ENCODE measurements at regions not wholly inside any gene's neighbourhood (a gene's known extent, or its start where the extent isn't known, plus 50 kb on each side); places are given as distances from the start of the nearest gene placed in this dataset.
"Not testable (repeated sequence)": the region's sequence is repeated elsewhere in the genome, so short reads cannot be mapped to it uniquely, and the experiment has no call there.

DNA sequence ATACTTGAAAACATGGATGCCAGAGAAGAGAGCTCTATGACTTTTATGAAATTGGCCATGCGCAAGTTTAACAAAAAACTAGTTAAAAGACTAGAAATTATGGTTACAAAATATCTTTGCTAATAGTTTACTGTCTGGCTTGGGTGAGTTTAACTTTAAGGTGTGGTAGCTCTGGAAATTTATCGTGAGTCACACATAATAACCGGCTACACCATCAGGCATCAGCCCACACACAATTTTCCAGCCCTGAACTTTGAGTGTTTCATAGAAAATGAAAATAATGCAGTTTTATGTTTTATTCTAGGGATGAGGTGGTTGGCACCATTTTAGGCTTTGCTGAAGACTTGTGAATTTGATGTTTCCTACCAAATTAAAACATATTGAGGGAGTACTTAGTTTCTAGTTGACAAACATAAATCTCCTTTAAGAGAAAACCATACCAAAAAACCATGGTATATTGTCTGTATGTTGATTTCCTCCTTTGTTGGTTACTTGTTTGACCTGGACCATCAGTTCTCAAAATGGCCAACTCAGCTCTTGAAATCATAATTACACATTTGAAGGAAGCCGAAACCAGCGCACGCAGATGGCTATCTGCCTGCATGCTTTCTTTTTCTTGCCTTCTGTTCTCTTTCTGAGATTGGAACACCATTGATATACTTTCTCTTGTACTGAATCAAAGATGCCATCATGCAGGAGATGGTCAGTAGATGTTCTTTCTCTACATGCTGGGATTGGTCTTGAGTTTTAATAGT is 125.1 kb downstream of the AKAP11 start:
- intact Hi-C loops (cut with micrococcal nuclease), result loop anchor here (10.0 kb wide), 1 partner anchor 1622 kb away; the partner anchor contains the start of gene MRPS31

DNA sequence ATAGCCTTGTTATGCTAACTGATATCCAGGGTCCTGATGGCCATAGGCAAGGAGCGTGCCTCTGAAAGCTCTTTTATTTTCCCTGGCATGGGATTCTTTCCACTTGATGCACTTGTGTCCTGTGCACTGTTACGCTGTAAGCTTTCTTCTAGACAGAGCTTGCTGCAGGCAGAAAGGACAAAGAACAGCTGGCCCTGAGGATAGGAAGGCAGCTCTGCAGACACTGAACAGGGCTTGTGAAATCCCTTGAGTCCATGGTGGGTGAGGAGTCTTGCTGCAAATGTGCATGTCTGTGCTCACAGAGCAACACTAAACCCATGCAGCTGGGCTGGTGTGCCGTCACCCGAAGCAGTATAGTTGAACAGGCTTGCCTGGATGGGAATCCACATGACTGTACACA is 126.6 kb downstream of the AKAP11 start:
- intact Hi-C loops (cut with micrococcal nuclease), result loop anchor here (10.0 kb wide), 1 partner anchor 1624 kb away; the partner anchor contains the start of gene MRPS31

DNA sequence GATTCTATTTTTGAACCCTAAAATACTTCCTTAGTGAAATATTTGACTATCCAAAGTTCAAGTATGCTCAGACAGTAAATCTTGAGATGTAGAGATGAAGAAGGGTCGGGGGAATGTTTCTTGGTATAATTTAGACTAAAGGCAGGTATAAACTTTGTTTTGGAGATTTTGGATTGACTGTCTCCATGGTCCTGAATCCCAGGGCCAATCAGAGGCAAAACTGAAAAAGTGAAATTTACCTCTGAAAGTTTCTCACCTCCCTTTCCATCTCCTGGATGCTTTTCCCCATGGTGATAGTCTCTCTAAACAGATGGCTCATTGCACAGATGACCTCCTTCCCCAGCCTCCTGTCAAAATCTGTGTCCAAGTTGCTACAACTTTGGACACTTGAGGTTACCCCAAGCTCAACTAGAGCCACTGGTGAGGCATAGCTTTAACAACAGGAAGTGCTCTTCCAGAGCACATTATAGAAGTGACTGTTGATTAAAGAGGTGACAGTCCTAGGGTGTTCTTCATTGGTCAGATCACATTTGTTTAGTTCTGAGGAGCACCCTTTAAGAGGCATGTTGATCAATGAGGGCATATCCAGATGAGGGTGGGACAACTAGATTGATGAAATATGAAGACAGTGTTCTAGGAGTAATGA is 128.4 kb downstream of the AKAP11 start:
- intact Hi-C loops (cut with micrococcal nuclease), result no loop called here

DNA sequence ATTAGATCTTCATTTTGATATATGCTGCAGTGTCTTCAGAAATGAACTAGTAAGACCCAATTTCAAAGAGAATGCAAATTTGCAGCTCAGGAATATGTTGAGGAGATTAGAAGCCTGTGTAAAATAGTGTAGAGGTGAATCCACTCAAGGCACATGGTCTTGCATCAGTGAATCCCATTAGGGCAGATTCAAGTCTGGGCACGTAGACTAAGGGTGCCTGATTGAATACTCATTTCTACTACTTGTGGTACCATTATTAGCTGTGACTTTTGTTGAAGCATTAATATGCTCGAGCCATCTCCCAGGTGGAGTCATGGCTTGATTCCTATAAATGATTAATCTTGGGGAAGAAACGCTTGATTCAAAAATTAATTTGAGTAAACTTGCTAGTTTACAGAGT is 129.4 kb downstream of the AKAP11 start:
- intact Hi-C loops (cut with micrococcal nuclease), result no loop called here

DNA sequence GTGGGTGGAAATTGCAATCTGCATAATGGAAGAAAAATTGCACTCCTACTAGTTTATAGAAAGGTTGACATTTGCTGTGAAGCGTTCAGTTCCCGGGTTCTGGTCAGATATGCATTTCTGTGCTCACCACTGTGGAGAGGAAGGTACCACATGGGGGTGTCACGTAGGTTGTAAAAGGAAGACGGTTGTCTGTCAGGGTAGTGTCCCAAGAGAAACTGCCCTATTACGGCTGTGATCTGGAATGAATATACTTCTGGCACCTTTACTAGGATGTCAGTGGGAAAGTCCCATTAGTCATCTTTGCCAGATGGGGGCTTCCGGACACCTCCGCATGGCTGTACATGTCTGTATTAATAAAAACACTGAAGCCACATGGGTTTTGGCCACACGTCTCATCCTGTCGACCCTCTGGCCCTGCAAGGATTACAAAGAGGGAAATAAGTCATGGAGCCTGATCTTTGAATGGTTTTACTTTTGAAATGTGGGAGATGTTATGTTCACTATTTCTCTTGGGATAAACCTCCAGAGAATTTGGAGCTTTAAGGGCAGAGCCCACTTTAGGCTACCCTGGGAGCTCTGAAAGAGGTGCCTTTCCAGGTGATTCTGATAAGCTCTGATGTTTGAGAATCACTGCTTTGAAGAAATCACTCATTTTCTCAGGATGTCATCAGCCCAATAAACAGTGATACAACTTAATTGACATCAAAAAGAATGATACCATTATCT is 133.9 kb downstream of the AKAP11 start:
- intact Hi-C loops (cut with micrococcal nuclease), result loop anchor here (1.0 to 5.0 kb wide), 4 partner anchors 13 to 51 kb away; no protein-coding TSS in a partner anchor

DNA sequence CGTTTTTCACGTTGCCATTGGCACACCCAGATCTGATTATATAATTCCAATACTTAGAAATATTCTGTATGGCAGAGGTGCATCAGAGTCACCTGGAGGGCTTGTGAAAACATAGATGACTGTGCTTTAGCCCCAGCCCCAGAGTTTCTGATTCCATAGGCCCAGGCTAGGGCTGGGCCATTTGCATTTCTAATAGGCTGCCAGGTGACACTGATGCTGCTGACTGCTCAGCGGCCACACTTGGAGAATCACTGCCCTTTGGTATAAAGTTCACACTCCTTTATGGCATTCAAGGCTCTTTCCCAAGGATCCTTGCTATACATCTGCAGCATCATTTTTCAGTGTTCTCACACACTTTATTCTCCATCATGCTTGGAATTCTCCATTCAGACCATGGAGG is 137.1 kb downstream of the AKAP11 start:
- intact Hi-C loops (cut with micrococcal nuclease), result loop anchor here (5.0 kb wide), 1 partner anchor 42 kb away; no protein-coding TSS in a partner anchor

DNA sequence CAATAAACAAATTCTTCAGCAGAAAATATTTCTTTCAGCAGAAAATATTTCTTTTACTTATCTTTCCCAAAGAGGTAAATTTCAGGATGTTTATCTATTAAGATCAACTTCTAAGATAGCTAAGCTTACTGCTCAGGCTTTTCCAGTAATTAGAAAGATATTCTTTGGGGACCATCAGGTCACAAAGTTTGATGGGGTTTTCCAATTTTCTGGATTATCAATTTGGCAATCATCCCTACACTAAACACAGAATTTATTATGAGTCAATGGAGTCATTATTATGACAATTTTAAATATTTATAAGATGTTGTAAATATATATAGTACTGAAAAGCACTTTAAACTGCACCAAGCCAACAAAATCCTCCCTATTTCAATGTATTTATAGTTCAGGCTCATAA is 137.6 kb downstream of the AKAP11 start:
- intact Hi-C loops (cut with micrococcal nuclease), result loop anchor here (5.0 kb wide), 1 partner anchor 42 kb away; no protein-coding TSS in a partner anchor

DNA sequence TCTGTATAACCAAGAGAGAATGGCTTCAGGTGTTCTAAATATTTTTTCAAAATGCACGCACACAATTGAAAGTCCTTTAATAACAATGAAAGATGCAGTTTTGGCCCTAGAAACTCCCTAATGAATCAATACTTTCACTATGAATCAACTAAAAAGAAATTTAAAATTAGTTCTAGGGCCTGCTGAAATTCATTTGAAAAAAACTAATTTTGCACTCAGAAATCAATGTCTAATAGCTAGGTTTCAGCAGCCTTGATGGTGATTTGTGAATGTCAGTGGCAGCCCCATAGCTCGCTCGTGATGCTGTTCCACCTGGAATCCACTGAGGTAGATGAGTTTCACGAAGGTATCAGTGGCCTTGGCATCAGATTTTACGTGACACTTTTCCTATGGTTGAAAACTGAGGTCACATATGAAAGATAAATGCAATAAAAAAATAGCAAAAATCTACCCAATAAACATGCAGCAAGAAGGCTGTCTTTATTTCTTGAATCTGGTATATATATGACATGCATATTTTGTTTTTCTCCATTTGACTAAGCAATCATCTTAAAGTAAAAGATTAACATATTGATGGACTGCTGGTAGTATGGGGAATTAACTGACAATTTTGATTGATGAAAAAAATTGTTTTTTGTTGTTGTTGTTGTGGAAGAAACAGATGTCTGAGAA is 141.0 kb downstream of the AKAP11 start:
- intact Hi-C loops (cut with micrococcal nuclease), result no loop called here

DNA sequence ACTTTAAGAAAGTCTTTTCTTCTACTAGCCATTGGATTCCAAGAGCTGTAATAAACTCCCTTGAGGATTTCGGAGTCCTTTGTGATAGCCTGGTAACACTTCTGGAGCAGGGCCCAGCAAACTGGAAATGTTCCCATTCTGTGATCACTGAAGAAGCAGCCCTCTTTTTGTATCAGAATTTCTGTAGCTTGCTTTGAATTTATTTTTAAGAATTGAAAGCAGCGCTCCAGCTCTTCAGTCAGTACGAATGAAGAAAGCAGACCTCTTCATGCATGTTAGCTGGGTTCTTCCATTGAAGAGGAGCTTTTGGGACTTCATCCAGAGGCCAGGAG is 141.5 kb downstream of the AKAP11 start:
- intact Hi-C loops (cut with micrococcal nuclease), result no loop called here

DNA sequence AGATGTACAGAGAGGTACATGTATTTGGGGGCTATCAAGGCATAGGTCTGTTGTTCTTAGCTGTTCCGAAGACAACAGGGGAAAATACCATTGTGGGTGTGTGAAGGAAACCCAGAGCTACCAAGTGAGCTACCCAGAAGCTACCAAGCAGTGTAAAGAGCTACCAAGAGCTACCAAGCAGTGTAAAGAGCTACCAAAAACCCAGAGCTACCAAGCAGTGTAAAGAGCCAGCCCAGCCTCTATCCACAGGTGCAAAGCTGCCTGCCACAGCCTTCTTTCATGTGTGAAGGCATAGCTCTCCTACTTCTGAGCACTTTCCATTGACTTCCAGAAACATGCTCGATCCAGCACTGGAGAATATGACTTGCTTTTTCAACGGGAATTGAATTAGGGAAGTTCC is 145.7 kb downstream of the AKAP11 start:
- intact Hi-C loops (cut with micrococcal nuclease), result no loop called here

DNA sequence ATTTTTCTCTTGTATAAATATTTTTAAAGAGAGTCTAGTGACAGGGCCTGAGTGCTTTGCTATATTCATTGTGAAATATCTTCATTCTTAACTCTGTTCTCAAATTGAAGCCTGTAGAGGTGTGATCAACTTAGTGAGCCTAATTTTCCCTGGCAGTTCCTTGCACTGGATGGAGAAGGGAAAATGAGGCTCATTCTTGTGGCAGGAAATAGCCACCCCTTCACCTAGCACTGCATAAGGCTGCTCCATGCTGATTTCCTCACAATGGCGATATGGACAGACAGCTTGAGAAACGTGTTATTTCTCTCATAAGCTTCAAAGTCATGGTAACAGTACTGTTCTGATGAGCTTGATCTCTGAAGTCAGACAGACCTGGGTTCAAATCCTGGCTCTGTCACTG is 146.2 kb downstream of the AKAP11 start:
- intact Hi-C loops (cut with micrococcal nuclease), result no loop called here

DNA sequence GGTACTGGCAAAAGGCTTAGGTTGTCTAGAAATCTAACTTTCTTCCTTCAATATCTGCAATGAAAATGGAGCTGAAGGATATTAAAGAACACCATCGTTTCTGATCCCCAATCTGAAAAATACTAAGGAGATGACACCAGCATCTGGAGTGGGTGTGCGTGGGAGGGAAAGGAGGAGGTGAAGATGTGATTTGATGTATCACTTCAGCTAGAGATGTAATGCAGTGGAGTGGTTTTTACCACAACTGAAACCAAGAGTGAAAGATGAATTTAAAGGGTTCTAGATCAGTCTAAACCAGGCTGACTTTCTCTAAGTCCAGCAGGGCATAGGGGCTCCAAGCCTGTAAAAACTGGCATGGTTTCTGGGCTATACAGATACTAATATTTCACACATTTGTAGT is 148.4 kb downstream of the AKAP11 start:
- intact Hi-C loops (cut with micrococcal nuclease), result no loop called here

DNA sequence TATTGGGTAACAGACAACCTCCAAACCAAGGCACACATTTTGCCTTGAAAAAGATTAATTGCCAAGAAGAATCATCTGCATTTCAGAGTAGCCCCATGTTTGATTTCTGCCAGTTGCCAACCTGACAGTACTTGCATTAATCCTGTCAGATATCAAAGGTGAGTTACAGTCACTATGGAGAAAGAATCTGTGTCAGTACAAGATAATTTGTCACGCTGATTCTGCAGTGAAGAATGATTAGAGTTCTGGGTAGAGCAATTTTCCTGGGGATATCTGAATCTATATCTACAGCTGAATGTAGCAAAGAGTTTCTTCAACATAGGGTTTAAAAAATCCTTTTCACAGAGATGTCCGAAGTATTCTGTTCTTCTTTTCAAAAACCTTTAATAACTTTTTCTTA is 150.7 kb downstream of the AKAP11 start:
- intact Hi-C loops (cut with micrococcal nuclease), result no loop called here

DNA sequence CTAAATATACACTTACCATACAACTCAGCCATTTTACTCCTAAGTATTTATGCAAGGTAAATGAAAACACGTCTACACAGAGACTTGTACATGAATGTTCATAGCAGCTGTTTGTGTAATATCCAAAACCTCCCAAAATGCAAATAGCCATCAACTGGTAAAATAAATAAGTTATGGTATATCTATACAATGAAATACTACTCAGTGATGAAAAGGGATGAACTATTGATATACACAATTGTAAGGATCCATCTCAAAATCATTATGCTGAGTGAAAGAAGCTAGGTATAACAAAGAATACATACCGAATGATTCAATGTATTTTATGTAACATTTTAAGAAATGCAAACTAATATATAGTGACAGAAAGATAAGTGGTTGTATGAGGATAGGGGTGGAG is 149.8 kb upstream of the TNFSF11 start:
- intact Hi-C loops (cut with micrococcal nuclease), result no loop called here

DNA sequence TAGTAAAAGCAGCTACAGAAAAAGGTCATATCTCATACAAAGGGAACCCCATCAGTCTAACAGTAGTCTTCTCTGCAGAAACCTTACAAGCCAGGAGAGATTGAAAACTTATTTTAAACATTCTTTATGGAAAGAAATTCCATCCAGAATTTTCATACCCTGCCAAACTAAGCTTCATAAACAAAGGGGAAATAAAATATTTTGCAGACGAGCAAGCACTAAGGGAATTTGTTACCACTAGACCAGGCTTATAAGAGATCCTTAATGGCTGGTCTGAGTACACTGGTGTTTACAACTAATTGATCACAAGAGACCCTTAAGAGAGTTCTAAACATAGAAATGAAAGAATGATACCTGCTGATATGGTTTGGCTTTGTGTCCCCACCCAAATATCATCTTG is 128.6 kb upstream of the TNFSF11 start:
- intact Hi-C loops (cut with micrococcal nuclease), result no loop called here

DNA sequence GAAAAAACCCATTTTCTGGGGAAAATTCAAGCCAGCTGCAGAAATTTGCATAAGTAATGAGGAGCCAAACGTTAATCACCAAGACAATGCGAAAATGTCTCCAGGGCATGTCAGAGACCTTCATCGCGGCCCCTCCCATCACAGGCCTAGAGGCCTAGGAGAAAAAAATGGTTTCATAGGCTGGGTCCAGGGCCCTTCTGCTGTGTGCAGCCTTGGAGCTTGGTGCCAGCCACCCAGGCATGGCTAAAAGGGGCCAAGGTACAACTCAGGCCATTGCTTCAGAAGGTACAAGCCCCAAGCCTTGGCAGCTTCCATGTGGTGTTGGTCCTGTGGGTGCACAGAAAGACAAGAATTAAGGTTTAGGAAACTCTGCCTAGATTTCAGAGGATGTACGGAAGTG is 127.4 kb upstream of the TNFSF11 start:
- intact Hi-C loops (cut with micrococcal nuclease), result not testable (repeated sequence)

DNA sequence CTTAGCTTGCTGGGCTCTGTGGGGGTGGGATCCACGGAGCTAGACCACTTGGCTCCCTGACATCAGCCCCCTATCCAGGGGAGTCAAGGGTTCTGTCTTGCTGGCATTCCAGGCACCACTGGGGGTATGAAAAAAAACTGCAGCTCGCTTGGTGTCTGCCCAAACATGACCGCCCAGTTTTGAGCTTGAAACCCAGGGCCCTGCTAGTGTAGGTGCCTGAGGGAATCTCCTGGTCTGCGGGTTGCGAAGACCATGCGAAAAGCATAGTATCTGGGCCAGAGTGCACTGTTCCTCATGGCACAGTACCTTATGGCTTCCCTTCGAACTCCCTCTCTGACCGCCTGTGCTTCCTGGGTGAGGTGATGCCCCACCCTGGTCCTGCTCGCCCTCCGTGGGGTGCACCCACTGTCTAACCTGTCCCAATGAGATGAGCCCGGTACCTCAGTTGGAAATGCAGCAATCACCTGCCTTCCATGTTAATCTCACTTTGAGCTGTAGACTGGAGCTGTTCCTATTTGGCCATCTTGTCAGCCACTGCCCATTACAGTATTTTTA is 120.8 kb upstream of the TNFSF11 start:
- intact Hi-C loops (cut with micrococcal nuclease), result no loop called here

DNA sequence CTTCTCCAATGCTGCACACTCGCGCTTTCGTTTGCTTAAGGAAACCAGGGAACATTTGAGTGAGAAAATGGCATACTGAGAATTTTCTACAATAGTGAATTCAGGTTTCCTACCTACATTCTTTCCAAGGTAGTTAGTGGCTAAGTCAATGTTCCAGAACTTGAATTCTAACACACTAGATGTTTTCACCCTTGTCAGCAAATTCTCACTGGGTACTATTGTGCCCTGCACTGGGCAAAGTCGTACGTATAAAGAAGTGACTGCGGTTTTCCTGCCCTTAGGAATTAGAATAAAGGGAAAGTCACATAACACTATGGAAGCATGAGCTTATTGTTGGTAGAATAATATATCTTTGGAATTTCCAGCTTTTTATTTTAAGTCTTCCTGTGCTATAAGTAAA is 119.2 kb upstream of the TNFSF11 start:
- intact Hi-C loops (cut with micrococcal nuclease), result no loop called here

DNA sequence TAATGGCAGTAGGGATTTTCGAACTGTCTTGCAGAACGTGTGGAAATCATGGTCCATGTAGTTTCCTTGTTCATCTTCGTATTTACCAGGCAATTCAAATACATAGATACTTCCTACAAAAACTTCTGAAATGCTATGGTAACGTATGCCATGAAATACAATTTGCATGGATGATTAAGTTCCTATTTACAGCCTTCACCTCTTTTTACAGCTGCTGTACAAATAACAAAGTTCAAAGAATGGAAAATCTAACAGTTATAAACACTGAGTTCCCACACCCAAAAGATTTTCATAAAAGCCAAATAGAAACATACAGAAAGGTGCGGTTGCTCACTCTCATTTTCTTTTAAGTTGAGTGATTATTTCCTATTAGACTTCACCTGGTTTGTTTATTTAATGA is 115.8 kb upstream of the TNFSF11 start:
- intact Hi-C loops (cut with micrococcal nuclease), result no loop called here

DNA sequence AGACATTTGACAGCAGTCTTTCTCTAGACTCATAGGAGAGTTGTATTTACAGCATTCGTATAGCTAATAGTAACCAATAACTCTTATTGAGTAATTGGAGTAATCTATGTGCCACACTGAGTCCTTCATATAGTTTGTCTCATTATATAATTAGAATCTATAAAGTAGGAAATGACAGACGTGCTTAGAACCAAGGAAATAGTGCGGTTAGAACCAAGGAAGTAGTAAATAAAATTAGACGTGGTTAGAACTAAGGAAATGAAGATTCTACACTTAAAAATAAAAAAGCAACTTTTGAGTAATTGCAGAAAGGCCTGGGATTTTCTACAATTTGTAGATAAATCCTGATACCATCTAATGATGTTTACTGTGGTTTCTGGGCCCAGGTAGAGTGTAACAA is 107.8 kb upstream of the TNFSF11 start:
- intact Hi-C loops (cut with micrococcal nuclease), result no loop called here

DNA sequence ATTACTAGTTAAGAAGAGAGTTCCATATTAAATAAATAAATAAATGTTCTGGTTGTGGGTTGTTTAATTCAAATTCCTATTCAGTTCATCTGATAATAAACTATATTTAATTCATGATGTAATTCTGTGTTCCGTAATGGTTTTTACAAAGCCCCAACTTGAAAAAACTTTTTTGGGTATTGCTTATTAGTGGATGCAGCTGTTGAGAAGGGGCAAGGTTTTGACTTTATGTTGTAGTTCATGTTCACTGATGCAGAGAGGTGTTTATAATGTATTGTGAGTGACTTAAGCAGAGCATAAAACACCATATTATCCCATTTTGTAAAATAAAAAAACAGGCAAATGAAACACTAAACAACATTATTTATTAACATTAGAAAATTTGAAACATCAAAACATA is 107.3 kb upstream of the TNFSF11 start:
- intact Hi-C loops (cut with micrococcal nuclease), result no loop called here
